ENCODE measurements at regions not wholly inside any gene's neighbourhood (a gene's known extent, or its start where the extent isn't known, plus 50 kb on each side); places are given as distances from the start of the nearest gene placed in this dataset.
"Not testable (repeated sequence)": the region's sequence is repeated elsewhere in the genome, so short reads cannot be mapped to it uniquely, and the experiment has no call there.

DNA sequence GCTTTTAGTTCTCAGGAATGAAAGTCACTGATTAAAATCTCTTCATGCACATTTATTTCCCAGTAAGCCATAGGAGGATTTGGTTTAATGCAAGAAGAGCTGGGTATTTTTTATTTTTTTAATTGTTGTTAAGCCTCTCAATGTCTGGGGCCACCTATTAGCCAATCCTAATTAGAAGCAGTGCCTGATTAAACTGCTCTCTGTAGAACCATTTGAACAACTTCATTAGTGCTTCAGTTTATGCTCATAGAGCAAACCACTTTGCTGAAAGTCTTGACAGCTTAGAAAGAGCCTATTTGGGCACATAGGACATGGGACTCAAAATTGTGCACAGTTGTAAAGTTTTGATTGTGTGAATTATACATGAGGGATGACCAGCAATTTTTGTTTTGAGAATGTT is 548.9 kb downstream of the FRK start:
- no peak for DNase-seq (ENCODE audit: low read depth in 6 of 9, low spot score in 9 of 9)
- peaks cover 0 to 10% of the 10 kb centered on the region in 2 donors for H3K9me3 ChIP-seq (ENCODE audit: control insufficient read depth in 2 of 2, insufficient read depth in 1 of 2, low read length in 1 of 2)

DNA sequence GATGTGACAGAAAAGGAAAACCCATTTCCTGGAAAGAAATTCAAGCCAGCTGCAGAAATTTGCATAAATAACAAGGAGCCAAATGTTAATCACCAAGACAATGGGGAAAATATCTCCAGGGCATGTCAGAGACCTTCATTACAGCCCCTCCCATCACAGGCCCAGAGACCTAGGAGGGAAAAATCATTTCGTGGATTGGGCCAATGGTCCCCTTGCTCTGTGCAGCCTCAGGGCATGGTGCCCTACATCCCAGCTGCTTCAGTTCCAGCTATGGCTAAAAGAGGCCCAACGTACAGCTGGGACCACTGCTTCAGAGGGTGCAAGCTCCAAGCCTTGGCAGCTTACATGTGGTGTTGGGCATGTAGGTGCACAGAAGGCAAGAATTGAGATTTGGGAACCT is 558.3 kb downstream of the FRK start:
- H3K27ac ChIP-seq (ENCODE audit: low read depth in 1 of 2, low read length in 1 of 2); H3K4me3 ChIP-seq (ENCODE audit: low read length in 2 of 2); H3K27me3 ChIP-seq (ENCODE audit: control insufficient read depth in 2 of 2, insufficient read depth in 1 of 2, low read length in 1 of 2); H3K4me1 ChIP-seq (ENCODE audit: control insufficient read depth in 2 of 2, insufficient read depth in 2 of 2, low read length in 2 of 2); DNase-seq (ENCODE audit: low read depth in 6 of 9, low spot score in 9 of 9); H3K36me3 ChIP-seq (ENCODE audit: control insufficient read depth in 2 of 2, insufficient read depth in 2 of 2, low read length in 1 of 2); H3K9me3 ChIP-seq (ENCODE audit: control insufficient read depth in 2 of 2, insufficient read depth in 1 of 2, low read length in 1 of 2): not testable (repeated sequence)
- 56% methylated on average over 2 of the region's 2 CpGs for WGBS

More for the DNA sequence above, 548.9 kb downstream of the FRK start:
- Histone ChIP-seq H3K36me3 (ENCODE audit: control insufficient read depth in 2 of 2, insufficient read depth in 2 of 2, low read length in 1 of 2) (no peaks in the 10 kb centered on the region), H3K4me3 (ENCODE audit: low read length in 2 of 2) (no peak overlapping the region), H3K27ac (ENCODE audit: low read depth in 1 of 2, low read length in 1 of 2) (no peak overlapping the region), H3K4me1 (ENCODE audit: control insufficient read depth in 2 of 2, insufficient read depth in 2 of 2, low read length in 2 of 2) (no peaks in the 10 kb centered on the region), H3K27me3 (ENCODE audit: control insufficient read depth in 2 of 2, insufficient read depth in 1 of 2, low read length in 1 of 2) (no peaks in the 10 kb centered on the region)

DNA sequence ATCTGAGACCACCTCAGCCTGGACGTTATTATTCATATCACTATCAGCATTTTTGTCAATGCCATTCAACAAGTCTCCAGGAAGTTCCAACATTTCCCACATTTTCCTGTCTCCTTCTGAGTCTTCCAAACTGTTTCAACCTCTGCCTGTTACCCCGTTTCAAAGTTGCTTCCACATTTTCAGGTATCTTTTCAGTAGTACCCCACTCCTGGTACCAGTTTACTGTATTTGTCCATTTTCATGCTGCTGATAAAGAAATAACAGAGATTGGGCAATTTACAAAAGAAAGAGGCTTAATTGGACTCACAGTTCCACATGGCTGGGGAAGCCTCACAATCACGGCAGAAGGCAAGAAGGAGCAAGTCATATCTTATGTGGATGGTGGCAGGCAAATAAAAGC is 565.5 kb downstream of the FRK start:
- no peaks in the 10 kb centered on the region for H3K27me3 ChIP-seq (ENCODE audit: control insufficient read depth in 2 of 2, insufficient read depth in 1 of 2, low read length in 1 of 2)
- WGBS = 90% methylated on average over 3 of the region's 3 CpGs
- no peak for DNase-seq (ENCODE audit: low read depth in 6 of 9, low spot score in 9 of 9)
- H3K4me3 ChIP-seq (ENCODE audit: low read length in 2 of 2) = no peak overlapping the region
- no peaks in the 10 kb centered on the region for H3K4me1 ChIP-seq (ENCODE audit: control insufficient read depth in 2 of 2, insufficient read depth in 2 of 2, low read length in 2 of 2)
- H3K9me3 ChIP-seq (ENCODE audit: control insufficient read depth in 2 of 2, insufficient read depth in 1 of 2, low read length in 1 of 2) = peaks cover 0 to 5% of the 10 kb centered on the region in 2 donors
- no peaks in the 10 kb centered on the region for H3K36me3 ChIP-seq (ENCODE audit: control insufficient read depth in 2 of 2, insufficient read depth in 2 of 2, low read length in 1 of 2)
- H3K27ac ChIP-seq (ENCODE audit: low read depth in 1 of 2, low read length in 1 of 2) = no peak overlapping the region

DNA sequence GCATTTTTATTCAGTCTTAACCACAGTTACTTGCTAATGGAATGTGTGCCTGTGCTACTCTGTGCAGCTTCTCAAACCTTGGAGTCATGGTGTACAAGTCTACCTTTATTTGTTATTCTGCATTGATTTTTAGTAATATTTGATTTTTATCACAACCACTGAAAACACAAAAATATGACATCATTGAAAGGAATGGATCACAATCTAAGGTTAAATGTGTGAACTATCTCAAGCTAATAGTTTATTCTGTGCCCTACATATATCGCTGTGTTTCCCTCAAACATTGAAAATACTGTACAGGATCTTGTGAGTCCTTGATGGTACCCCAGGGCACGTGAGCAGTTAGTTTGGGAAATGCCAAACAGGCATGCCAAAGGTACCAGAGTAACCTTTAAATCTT is 573.4 kb downstream of the FRK start:
- DNase-seq (ENCODE audit: low read depth in 6 of 9, low spot score in 9 of 9) = no peak
- Histone ChIP-seq H3K9me3 (ENCODE audit: control insufficient read depth in 2 of 2, insufficient read depth in 1 of 2, low read length in 1 of 2) (no peaks in the 10 kb centered on the region), H3K4me1 (ENCODE audit: control insufficient read depth in 2 of 2, insufficient read depth in 2 of 2, low read length in 2 of 2) (no peaks in the 10 kb centered on the region), H3K4me3 (ENCODE audit: low read length in 2 of 2) (no peak overlapping the region), H3K27me3 (ENCODE audit: control insufficient read depth in 2 of 2, insufficient read depth in 1 of 2, low read length in 1 of 2) (no peaks in the 10 kb centered on the region), H3K27ac (ENCODE audit: low read depth in 1 of 2, low read length in 1 of 2) (no peak overlapping the region), H3K36me3 (ENCODE audit: control insufficient read depth in 2 of 2, insufficient read depth in 2 of 2, low read length in 1 of 2) (no peaks in the 10 kb centered on the region)
- 83% methylated on average over 2 of the region's 2 CpGs for WGBS

DNA sequence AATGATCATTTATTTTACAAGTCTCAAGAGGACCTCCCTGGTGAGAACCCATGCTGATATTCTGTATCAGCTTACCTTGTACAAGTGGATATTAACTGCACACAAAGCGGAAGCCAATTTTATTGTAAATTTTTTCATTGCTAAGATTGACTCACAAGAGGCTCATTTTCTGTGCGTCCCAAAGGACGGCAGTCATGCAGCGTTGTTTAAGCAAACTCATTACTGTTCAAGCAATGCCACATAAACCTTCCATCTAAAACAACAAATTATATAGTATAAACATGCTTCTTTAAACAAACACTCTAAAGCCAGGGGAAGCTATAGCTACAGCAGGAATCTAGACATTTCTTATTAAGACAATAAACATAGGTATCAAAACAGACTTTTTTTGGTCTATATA is 575.3 kb downstream of the FRK start:
- Histone ChIP-seq H3K4me3 (ENCODE audit: low read length in 2 of 2) (no peak overlapping the region), H3K4me1 (ENCODE audit: control insufficient read depth in 2 of 2, insufficient read depth in 2 of 2, low read length in 2 of 2) (no peaks in the 10 kb centered on the region), H3K9me3 (ENCODE audit: control insufficient read depth in 2 of 2, insufficient read depth in 1 of 2, low read length in 1 of 2) (peaks cover 0 to 6% of the 10 kb centered on the region in 2 donors), H3K27ac (ENCODE audit: low read depth in 1 of 2, low read length in 1 of 2) (no peak overlapping the region), H3K36me3 (ENCODE audit: control insufficient read depth in 2 of 2, insufficient read depth in 2 of 2, low read length in 1 of 2) (no peaks in the 10 kb centered on the region), H3K27me3 (ENCODE audit: control insufficient read depth in 2 of 2, insufficient read depth in 1 of 2, low read length in 1 of 2) (no peaks in the 10 kb centered on the region)
- WGBS = 84% methylated on average over 4 of the region's 4 CpGs
- DNase-seq (ENCODE audit: low read depth in 6 of 9, low spot score in 9 of 9) = no peak

DNA sequence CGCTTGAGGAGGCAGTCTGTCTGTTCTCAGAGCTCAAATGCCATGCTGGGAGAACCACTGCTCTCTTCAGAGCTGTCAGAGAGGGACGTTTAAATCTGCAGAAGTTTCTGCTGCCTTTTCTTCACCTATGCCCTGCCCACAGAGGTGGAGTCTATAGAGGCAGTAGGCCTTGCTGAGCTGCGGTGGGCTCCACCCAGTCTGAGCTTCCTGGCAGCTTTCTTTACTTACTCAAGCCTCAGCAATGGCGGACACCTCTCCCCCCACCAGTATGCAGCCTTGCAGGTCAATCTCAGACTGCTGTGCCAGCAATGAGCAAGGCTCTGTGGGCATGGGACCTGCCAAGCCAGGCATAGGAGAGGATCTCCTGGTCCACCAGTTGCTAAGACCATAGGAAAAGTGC is 580.1 kb downstream of the FRK start:
- not testable (repeated sequence) for H3K9me3 ChIP-seq (ENCODE audit: control insufficient read depth in 2 of 2, insufficient read depth in 1 of 2, low read length in 1 of 2); H3K36me3 ChIP-seq (ENCODE audit: control insufficient read depth in 2 of 2, insufficient read depth in 2 of 2, low read length in 1 of 2); H3K27ac ChIP-seq (ENCODE audit: low read depth in 1 of 2, low read length in 1 of 2); H3K4me1 ChIP-seq (ENCODE audit: control insufficient read depth in 2 of 2, insufficient read depth in 2 of 2, low read length in 2 of 2); DNase-seq (ENCODE audit: low read depth in 6 of 9, low spot score in 9 of 9); H3K4me3 ChIP-seq (ENCODE audit: low read length in 2 of 2); H3K27me3 ChIP-seq (ENCODE audit: control insufficient read depth in 2 of 2, insufficient read depth in 1 of 2, low read length in 1 of 2)
- 89% methylated on average over 4 of the region's 4 CpGs for WGBS

DNA sequence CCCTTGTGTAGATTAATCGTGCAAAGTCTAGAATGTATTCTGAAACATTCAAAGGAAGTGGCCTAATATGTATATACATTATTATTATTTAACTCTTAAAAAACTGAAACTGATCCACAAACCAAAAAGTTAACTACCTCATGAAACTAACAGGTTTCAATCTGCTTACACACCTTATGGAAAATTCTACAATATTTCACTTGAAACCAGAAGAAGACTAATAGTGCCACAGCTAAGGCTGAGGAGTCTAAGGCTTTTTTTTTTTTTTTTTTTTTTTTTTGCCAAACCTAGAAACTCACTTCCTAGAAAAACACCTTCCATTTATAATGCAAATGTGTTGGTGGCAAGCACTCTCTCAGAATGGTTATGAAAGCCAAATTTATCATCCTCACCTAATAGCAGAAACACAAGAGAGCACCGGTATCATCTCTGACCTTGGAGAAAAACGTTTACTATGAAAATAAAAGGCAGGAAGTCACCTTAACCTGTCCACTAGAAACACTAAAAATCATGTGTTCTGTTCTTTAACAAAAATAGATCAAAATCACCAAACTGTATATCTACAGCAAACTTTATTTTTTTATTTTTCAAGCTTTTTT is 586.1 kb downstream of the FRK start:
- H3K27me3 ChIP-seq (ENCODE audit: control insufficient read depth in 2 of 2, insufficient read depth in 1 of 2, low read length in 1 of 2) = no peaks in the 10 kb centered on the region
- no peaks in the 10 kb centered on the region for H3K9me3 ChIP-seq (ENCODE audit: control insufficient read depth in 2 of 2, insufficient read depth in 1 of 2, low read length in 1 of 2)
- DNase-seq (ENCODE audit: low read depth in 6 of 9, low spot score in 9 of 9) = no peak
- no peak overlapping the region for H3K4me3 ChIP-seq (ENCODE audit: low read length in 2 of 2)
- no peak overlapping the region for H3K27ac ChIP-seq (ENCODE audit: low read depth in 1 of 2, low read length in 1 of 2)
- WGBS = 85% methylated on average over 3 of the region's 3 CpGs
- no peaks in the 10 kb centered on the region for H3K4me1 ChIP-seq (ENCODE audit: control insufficient read depth in 2 of 2, insufficient read depth in 2 of 2, low read length in 2 of 2)
- H3K36me3 ChIP-seq (ENCODE audit: control insufficient read depth in 2 of 2, insufficient read depth in 2 of 2, low read length in 1 of 2) = no peaks in the 10 kb centered on the region

DNA sequence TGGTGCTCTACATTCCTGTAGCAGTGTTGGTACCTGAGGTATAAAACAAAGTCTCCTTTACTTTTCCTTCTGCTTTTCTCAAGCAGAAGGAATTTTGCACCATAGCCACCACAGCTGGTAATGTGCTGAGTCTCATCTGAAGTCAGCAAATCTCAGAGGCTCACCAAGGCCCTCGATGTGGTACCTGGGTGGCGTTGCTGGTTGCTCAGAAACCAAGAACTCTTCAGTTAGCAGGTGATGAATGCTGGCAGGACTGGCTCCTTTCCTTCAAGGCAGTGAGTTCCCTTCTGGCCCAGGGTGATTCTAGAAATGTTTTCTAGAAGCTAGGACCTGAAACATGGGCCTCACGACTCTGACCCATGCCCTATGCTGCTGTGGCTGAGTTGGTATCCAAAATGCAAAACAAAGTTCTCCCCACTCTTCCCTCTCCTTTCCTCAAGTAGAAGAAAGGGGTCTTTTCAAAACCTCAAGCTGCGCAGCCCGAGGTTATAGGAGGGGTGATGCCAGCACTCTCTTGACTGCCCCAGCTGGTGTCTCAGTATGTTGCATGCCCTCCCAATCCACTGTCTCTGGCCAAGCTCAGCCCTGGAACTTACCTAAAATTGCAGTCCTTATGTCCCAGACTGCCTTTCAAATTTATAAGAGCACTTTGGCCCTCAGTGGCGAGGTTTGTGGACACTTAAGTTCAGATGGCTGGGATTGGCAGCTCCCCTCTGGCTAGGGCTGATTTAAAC is 592.3 kb downstream of the FRK start:
- 84% methylated on average over 6 of the region's 6 CpGs for WGBS
- DNase-seq (ENCODE audit: low read depth in 6 of 9, low spot score in 9 of 9) = no peak
- no peak overlapping the region for H3K4me3 ChIP-seq (ENCODE audit: low read length in 2 of 2)

DNA sequence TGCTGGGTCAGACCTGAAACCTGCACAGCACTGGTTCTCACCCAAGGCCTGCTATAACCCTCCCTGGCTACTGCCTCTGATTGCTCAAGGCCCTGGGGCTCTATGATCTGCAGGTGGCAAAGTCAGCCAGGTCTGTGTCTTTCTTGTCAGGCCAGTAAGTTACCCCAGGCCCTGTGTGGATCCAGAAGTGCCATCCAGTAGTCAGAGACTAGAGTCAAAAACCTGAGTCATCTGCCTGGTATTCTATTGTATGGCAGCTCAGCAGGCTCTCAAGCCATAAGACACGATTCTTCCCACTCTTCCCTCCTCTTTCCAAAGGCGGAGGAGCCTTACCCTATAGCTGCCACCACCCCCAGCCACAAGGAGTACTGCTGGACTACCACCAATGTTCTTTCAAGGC is 593.0 kb downstream of the FRK start:
- Histone ChIP-seq H3K27ac (ENCODE audit: low read depth in 1 of 2, low read length in 1 of 2) (no peak overlapping the region), H3K36me3 (ENCODE audit: control insufficient read depth in 2 of 2, insufficient read depth in 2 of 2, low read length in 1 of 2) (no peaks in the 10 kb centered on the region), H3K27me3 (ENCODE audit: control insufficient read depth in 2 of 2, insufficient read depth in 1 of 2, low read length in 1 of 2) (no peaks in the 10 kb centered on the region), H3K4me3 (ENCODE audit: low read length in 2 of 2) (no peak overlapping the region), H3K4me1 (ENCODE audit: control insufficient read depth in 2 of 2, insufficient read depth in 2 of 2, low read length in 2 of 2) (no peaks in the 10 kb centered on the region), H3K9me3 (ENCODE audit: control insufficient read depth in 2 of 2, insufficient read depth in 1 of 2, low read length in 1 of 2) (peaks cover 0 to 9% of the 10 kb centered on the region in 2 donors)
- DNase-seq (ENCODE audit: low read depth in 6 of 9, low spot score in 9 of 9) = no peak
- 81% methylated on average over 2 of the region's 2 CpGs for WGBS

More for the DNA sequence above, 592.3 kb downstream of the FRK start:
- Histone ChIP-seq H3K4me1 (ENCODE audit: control insufficient read depth in 2 of 2, insufficient read depth in 2 of 2, low read length in 2 of 2) (no peaks in the 10 kb centered on the region), H3K27me3 (ENCODE audit: control insufficient read depth in 2 of 2, insufficient read depth in 1 of 2, low read length in 1 of 2) (no peaks in the 10 kb centered on the region), H3K9me3 (ENCODE audit: control insufficient read depth in 2 of 2, insufficient read depth in 1 of 2, low read length in 1 of 2) (peaks cover 0 to 9% of the 10 kb centered on the region in 2 donors), H3K36me3 (ENCODE audit: control insufficient read depth in 2 of 2, insufficient read depth in 2 of 2, low read length in 1 of 2) (no peaks in the 10 kb centered on the region), H3K27ac (ENCODE audit: low read depth in 1 of 2, low read length in 1 of 2) (no peak overlapping the region)

All from thymus (tissue), 11 donors.